Limb (tissue), 2 donors: ENCODE measurements at regions not wholly inside any gene's neighbourhood (a gene's known extent, or its start where the extent isn't known, plus 50 kb on each side); places are given as distances from the start of the nearest gene placed in this dataset.
"Not testable (repeated sequence)": the region's sequence is repeated elsewhere in the genome, so short reads cannot be mapped to it uniquely, and the experiment has no call there.

Source experiments
- DNase-seq, 2 donors: peaks; one replicate each; pipeline ENCODE4 v3.0.0-alpha.2; 2016; ENCODE audit errors: extremely low spot score in 2 of 2

DNA sequence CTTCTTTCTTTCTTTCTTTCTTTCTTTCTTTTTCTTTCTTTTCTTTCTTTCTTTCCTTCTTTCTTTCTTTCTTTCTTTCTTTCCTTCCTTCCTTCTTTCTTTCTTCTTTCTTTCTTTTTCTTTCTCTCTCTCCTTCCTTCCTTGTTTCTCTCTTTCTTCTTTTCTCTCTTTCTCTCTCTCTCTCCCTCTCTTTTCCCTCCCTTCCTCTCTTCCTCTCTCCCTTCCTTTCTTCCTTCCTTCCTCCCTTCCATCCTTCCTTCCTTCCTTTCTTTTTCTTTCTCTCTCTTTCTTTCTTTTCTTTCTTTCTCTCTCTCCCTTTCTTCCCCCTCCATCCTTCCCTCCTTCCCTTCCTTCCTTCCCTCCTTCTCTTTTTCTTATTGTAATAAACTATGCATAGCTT is 105.5 kb downstream of the ZBTB18 start:
- not testable (repeated sequence) for DNase-seq

DNA sequence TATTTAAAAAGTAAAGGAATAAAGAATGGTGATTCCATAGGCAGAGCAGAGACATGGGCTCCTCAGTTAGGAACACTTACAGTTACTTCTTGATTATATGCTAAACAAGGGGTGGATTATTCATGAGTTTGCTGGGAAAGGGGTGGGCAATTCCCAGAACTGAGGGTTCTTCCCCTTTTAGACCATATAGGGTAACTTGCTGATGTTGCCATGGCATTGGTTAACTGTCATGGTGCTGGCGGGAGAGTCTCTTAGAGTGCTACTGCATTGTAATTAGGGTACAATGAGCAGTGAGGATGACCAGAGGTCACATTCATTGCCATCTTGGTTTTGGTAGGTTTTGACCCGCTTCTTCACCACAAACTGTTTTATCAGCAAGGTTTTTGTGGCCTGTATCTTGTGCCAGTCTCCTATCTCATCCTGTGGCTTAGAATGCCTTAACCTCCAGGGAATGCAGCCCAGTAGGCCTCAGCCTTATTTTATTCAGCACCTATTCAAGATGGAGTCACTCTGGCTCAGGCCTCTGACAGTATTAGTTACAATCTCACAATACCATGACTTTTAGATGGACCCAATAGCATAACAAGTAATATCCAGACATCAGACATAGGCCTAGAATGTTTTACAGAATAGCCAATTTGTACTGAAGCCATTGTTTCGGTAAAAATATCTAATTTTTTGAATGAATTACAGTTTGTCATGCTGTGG is 106.8 kb downstream of the ZBTB18 start:
- no peak for DNase-seq

DNA sequence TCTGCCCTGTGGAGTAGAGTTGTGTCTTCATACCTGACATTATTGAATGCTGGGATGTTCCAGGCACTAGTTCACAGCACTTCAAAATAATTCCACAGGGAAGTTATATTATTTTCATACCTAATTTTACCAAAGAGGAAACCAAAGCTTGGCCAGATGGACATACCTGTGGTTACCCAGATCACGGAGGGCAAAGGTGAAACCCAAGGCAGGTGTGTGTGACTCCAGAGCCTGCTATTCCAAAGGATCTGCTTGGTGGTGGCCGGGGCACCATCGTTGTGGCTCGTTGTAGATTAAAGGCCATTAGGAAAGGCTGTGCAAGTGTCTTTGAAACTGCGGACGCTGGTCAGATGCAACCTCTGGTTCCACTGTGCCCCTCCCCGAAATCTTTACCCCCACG is 108.6 kb downstream of the ZBTB18 start:
- no peak for DNase-seq

DNA sequence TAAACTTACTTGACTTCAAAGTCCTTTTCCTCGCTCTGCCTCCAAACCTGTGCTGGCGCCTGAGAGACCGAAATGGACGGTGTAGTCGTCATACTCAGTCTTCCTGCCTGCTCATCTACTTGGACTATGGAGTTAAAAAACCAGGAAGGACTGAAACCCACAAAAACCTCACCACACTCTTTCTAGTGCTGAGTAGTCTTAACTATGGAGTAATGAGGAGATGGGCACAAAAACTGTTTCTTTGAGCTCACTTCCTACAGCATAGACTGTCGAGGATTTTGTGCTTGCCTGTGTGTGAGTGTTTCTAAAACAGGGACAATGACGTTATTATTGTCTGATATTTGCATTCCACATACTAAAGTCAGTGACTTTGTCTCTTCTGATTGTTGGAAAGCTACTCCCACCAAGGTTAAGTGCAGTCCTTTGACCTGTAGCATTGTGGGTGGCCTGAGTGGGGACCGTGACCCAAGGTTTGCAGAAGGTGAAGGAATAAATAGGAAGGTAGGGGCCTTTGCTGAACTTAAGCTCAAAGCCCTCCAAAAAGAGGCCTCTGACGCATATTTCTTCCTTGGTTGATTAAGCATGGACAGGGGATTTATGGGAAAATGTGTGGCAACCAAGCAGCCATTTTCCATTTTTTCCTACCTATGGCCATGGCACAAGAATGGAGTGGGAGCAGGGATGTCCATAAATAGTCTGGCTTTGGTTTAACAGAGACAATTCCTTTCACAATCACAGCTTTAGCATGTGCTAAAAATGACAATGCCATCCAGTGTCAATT is 109.6 kb downstream of the ZBTB18 start:
- DNase-seq = no peak

DNA sequence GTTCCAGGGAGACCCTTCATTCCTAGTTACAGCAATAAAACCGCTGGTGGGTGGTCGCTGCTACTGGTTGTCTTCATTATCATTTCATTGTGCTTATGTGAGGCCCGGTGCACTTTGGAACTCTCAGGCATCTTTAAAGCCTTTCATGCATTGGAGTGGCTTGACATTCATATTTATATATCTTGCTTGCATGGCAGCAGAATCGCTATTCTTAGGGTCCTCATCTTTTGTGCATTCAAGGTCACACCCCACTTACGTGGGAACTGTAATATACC is 110.1 kb downstream of the ZBTB18 start:
- DNase-seq = no peak

DNA sequence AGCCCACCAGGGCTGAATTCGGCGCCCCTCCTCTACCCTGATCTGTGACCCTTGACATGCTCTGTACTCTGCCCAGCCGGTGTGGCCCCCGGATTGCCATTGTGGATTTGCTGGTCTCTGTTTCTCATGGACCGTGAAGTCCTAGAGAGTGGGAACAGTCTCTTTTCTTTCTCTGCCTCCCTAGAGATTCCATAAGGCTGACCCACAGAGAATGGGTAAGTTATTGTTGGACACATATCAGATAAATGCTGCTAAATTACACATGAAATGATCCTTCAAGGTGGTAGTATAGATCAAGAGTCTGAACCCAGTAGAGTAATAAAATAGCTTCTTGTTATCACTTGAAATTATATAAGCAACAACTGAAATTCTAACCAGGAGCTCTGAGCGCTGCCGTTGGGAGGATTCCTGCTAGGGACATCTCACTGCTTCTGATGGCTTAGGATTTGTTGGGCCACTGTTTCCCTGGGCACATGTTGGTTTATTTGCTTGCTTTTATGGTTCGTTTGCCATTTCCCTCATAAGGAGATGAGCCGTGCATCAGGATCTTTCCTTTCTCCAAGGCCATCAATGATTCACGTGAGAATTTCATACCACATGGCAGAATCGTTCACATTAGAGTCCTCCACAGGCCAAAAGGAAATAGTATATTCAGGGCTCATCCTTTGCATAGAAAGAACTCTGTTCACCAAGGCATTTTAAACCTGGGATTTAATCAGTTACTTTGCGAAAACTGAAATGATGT is 111.9 kb downstream of the ZBTB18 start:
- DNase-seq = no peak

DNA sequence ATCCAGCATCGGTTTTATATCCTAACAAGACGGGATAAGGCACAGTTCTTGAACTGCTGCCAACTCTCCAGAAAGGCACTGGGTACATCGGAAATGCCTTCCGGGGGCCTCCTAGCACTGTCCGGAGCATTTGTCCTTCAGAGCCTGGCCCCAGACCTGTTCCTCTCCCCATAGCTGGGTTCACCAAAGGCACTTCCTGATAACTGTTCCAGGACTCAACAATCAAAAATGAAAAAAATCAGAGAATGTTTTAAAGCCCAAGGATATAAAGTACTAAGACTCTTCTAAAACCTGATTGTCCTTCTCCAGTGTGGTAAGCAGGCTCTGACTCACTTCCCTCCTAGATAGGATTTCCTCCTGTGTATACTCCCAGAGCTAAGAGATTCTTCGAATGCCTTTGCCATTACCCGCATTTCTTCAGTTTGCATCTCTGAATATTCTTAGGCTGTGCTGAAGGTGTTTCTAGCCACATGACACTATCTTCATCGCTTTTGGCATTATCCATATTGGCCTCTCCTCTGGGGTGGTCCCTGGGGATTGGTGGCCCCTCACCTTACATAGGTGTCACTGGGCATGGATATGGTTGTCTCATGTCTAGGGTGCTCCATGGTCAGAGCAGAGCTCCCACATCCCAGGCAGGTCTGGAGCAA is 112.9 kb downstream of the ZBTB18 start:
- DNase-seq = no peak

DNA sequence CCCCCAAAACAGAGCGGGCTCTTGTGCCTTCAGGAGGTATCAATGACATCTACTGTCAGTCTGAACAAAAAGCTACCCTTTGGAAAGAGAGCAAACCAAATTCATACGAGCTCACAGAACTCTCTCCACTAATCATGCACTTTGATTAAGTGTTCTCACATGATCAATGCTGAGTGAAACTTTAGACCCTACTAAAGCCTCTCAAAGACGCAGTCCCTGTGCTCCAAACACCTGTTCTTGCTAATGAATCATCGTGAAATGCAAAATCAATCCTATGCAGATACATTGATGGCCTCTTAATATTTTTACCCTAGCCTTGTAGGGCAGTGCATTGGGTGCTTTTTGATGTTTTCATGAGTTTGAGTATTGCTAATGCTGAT is 113.4 kb downstream of the ZBTB18 start:
- DNase-seq = no peak

DNA sequence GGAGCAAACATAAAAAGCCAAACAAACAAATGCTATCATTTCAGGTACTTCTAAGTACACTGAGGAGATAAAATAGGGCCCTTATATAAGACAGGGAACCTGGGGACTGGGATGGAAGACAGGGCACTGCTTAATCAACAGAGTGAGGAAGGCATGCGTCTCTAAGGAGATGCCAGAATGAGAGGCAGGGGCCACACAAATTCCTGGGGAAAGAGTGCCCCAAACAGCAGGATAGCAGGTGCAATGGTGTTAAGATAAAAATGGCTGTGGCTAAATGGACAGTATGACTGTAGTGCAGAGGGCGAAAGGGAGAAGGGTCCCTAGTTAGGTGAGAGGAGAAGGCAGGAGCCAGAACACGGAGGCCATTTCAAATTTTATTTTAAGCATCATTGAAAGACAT is 113.9 kb downstream of the ZBTB18 start:
- no peak for DNase-seq

DNA sequence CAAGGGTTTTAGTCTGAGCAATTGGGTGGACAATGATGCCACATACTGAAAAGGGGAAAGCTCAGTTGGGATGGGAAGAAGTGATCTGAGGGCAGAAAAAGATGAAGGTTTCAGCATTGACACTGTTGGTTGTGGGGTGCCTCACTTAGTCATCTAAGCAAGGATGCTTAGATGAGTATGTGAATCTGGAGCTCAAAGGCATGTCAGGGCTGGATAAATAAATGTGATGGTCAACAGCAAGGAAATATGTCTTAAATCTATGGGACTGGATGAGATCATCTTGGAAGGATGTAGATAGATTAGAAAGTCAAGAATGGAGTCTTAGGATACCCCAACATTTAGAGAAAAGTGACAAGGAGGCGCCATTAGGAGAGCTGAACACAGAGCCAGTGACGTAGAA is 114.6 kb downstream of the ZBTB18 start:
- DNase-seq = no peak

DNA sequence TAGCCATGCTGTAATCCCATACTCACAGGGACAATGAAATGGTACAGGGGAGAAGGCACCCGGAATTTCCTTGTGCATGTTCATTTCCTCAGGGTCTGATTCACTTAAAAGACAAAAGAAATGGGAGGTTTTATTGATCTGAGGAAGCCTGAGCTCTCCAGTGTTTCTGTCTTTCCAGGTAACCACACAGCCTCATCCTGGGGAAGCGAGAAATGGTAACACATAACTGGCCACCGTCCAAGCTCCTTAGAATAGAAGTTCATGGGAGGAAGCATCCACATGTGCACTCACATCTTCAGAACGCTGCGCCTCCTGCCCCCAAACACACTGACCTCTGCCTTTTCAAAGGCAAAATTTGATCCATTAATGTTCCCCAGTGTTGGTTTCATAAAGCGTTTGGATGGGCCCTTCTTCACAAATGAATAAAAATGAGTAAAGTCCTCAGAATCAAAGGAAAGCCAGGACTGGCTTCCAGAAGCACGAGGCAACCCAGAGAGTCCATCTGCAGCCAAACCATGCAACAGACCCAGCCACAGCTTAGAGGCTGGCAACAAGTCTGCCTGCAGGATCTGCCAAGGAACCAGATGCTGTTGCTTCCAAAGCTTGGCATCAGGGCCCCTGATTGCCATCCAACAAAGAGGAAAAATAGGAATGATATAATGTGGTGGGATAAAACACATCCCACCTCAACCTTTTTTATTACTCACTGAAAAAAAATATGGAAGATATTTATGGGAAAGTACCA is 120.3 kb downstream of the ZBTB18 start:
- DNase-seq = no peak

DNA sequence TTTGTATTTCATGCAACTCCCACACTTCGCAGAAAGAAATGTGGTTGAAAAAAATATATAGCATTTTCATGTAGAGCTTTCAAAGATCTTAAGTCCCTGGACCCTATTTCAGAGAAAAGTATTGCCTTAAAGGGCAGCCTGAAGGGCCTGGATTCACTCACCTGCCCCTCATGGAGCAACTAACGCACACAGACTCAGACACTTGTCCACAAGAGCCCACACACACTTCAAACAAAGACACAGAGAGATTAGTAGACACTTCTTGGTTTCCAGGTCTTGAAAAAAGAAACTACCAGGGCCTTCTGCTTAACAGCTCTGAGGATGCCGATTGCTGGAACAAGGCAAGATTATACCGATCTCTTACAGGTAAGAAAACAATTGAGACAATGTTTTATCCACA is 122.2 kb downstream of the ZBTB18 start:
- no peak for DNase-seq

DNA sequence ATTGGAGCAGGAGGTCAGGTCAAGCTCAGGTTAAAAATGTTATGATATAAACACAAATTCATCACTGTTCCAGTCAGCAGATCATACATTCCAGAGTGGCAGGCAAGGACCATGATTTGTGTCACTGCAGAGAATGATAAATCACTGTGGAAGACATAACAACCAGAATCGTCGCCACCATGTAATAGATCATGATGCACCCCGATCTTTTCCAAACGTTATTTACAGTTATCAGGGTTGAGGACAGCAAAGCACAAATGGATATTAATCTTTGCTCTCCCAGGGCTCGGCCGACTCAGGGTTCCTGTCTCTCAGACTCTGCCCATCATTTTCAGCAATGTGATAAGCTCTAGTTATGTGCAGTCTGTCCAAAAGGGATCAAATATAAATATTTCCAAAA is 122.7 kb downstream of the ZBTB18 start:
- no peak for DNase-seq

DNA sequence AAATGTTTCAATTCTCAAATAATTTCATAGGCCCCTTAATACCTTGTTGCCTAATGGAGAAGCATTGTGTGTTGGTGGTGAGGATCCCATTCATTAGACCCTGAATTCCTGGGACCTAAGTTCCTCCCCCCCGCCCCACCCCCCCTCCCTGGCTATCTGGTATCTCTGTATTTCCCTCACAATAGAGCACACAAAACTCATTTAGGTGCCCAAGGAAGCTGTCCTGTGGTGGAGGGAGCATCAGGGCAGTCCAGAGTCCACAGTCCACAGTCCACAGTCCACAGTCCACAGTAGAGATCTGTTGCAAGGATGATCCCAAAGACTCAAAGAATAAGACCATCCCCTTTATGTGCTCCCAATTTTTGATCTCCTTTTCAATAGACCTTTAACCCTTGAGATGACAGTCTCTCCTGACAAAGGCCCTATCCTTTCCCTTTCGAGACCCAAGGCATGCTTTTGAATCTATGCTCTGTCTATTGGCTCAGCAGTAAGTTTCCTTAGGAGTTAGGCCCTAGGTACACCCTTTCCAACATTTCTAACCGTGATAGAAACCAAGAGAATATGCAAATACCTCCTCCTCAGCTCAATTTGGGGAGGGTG is 123.9 kb downstream of the ZBTB18 start:
- no peak for DNase-seq

DNA sequence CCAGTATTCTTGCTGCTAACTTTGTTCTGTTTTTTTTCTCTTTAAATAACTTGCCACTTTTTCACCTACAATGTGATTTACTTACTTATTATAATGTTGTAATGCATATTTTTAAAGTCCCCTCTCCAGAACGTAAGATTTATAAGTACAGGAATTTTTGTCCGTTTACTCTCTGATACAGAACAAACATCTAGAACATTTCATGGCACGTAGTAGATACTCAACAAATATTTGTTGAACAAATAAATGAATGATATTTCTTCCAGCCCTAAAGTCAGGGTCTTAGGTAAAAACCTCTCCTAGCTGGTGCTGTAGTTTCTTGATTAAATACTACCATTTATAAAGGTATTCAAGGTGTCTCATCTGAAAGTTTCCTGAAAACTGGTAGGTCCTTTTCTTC is 125.1 kb downstream of the ZBTB18 start:
- DNase-seq = no peak

DNA sequence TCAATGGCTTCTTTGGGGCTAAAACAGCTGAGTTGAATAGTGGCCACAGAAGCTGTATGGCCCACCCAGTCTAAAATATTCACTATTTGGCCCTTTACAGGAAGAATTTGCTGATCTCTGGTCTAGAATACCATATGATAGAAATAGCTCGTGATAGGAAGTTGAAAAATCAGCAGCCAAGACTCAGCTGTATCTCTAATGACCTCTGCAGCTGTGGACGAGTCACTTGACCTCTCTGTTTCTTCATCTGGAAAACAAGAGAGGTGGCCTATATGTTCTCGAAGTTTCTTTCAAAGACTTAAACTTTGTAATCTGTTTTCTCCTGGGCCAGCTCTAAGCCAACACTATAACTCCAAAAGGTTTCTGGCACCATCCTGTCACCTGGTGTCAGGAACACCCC is 129.2 kb downstream of the ZBTB18 start:
- no peak for DNase-seq

DNA sequence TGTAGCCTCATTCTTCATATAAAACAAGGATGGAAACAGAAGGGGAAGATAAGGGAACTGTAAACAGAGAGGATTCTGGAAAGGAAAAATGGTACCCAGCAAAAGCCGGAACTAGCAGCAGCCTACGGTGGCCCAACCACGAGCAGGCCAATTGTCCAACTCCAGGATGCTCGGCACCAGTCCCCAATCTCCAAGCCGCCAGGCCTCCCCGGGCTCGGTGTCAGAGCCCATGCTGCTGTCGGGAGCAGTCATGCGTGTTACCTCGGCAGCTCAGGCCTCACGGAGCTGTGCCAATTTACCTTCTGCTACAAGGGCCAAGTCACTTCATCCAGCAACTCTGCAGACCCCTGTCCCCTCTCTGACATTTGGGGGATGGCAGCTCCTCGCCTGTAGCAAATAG is 130.8 kb downstream of the ZBTB18 start:
- no peak for DNase-seq

DNA sequence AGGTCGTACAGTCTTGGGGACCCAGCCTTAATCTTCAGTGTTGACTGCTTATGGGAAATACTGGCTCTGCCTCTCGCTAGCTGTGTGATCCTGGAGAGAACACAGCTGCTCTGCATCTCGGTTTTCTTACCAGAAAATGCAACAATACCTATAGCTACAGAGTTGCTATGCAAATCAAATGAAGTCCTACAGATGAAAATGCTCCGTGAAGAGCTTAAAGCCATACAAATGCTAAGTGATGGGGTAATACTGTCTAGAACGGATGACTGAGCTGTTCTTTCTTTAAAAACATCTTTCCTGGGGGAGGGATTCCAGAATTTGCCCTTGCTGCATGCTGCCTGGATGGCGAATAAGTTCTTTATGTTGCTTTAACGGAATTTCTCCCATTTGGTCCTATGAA is 132.0 kb downstream of the ZBTB18 start:
- no peak for DNase-seq

DNA sequence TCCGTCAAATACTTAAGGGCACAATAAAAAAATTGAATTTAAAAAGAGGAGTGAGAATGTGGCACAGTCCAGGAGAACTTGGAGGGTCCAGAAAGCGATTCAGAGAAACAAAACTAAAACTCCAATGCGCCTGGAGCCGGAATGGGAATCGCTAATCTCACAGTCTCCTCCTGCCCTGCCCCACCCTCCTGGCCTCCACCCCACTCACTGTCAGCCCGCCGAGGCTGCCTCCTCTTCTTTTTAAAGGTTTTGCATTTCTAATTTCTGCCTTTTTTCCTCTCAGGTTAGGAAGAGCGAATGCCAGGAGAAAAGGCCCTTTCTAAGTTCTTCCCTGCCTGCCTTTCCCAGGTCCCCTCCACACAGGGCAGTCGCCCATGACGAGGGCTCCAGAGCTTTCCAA is 135.3 kb downstream of the ZBTB18 start:
- DNase-seq = no peak

DNA sequence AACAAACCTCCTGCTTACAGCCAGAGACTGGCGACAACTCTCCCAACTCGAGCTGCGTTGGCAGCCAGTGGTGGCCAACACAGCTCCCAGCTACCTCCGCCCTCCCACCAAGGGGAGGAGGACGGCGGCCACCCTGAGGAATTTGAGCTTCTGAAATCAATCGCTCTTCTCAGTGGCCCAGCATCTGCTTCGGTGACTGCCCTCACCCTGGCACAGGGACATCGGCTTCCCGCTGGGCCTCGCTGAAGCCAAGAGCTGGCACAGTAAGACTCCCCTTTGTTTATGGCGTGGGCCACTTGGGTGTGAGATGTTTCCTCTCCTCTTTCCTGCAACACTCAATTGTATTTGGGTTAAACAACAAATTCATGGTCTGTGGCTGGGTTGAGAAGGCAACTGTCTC is 136.2 kb downstream of the ZBTB18 start:
- DNase-seq = no peak

DNA sequence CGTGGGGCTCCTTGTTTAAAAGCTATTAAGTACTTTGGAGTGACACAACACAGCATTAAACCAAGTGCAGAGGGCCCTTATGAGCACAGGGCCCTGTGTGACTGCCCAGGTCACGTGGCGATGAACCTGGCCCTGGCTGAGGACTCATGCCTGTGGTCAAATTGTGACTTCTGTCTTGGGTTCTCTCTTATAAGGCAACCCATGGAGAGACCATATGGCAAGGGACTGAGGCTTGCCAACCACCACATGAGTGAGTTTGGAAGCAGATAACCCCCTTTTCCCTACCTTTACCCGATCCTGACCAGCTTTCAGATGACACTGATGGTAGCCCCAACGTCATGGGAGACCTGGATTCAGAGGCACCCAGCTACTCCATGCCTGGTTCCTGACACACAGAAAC is 140.5 kb downstream of the ZBTB18 start:
- no peak for DNase-seq
